Endothelial cell (in vitro differentiated cells): ENCODE measurements at regions not wholly inside any gene's neighbourhood (a gene's known extent, or its start where the extent isn't known, plus 50 kb on each side); places are given as distances from the start of the nearest gene placed in this dataset.
A peak's percentile ranks its signal among the peaks of the same experiment; 100 is the strongest.

Experiments used
- DNase-seq: peaks from one replicate; pipeline ENCODE4 v3.0.0; 2021; ENCODE audit warnings: low spot score
- H3K27ac Mint-ChIP-seq: one replicate; pipeline ENCODE4 v1.8.0; 2021; ENCODE audit warnings: mixed read lengths, inconsistent platforms; ENCODE audit not compliant: unreplicated experiment
- H3K27me3 Mint-ChIP-seq: one replicate; pipeline ENCODE4 v1.8.0; 2021; ENCODE audit warnings: mild to moderate bottlenecking, moderate library complexity, mixed read lengths, inconsistent platforms; ENCODE audit not compliant: unreplicated experiment
- H3K36me3 Mint-ChIP-seq: one replicate; pipeline ENCODE4 v1.8.0; 2021; ENCODE audit warnings: mild to moderate bottlenecking, low read depth, mixed read lengths, inconsistent platforms; ENCODE audit not compliant: unreplicated experiment
- H3K4me1 Mint-ChIP-seq: one replicate; pipeline ENCODE4 v1.8.0; 2021; ENCODE audit warnings: mild to moderate bottlenecking, mixed read lengths, inconsistent platforms; ENCODE audit not compliant: unreplicated experiment
- H3K4me3 Mint-ChIP-seq: one replicate; pipeline ENCODE4 v1.8.0; 2021; ENCODE audit warnings: mild to moderate bottlenecking, mixed read lengths, inconsistent platforms; ENCODE audit not compliant: unreplicated experiment
- H3K9me3 Mint-ChIP-seq: one replicate; pipeline ENCODE4 v1.8.0; 2021; ENCODE audit warnings: mixed read lengths, inconsistent platforms; ENCODE audit not compliant: unreplicated experiment
- CTCF ChIP-seq: fragments of 200-600 bp; sonication (generic); IDR thresholded peaks from one replicate; pipeline ENCODE4 v1.5.0; 2021; ENCODE audit warnings: antibody characterized with exemption; ENCODE audit not compliant: unreplicated experiment

GRCh38 chr5:82601861-82602260, 323.7 kb upstream of the RPS23 start:
- Mint-ChIP-seq H3K27me3 (no peaks in the 10 kb centered on the region), H3K27ac (no peak overlapping the region)
- TF ChIP-seq CTCF, result no peak

GRCh38 chr5:82601077-82601476, 322.9 kb upstream of the RPS23 start:
- no peak for DNase-seq
- Mint-ChIP-seq H3K4me3 (no peak overlapping the region), H3K36me3 (peaks cover 1% of the 10 kb centered on the region), H3K27ac (no peak overlapping the region), H3K9me3 (no peaks in the 10 kb centered on the region), H3K4me1 (no peaks in the 10 kb centered on the region), H3K27me3 (no peaks in the 10 kb centered on the region)
- TF ChIP-seq CTCF, result no peak

More at GRCh38 chr5:82601861-82602260, 323.7 kb upstream of the RPS23 start:
- Mint-ChIP-seq H3K36me3 (peaks cover 4% of the 10 kb centered on the region), H3K4me1 (no peaks in the 10 kb centered on the region), H3K4me3 (no peak overlapping the region), H3K9me3 (no peaks in the 10 kb centered on the region)
- DNase-seq, result no peak

- TF ChIP-seq CTCF, result no peak
- Mint-ChIP-seq H3K9me3 (no peaks in the 10 kb centered on the region), H3K4me1 (peaks cover 5% of the 10 kb centered on the region)
Observed at GRCh38 chr5:82599692-82600091, 321.5 kb upstream of the RPS23 start.

GRCh38 chr5:82599030-82599429, 320.9 kb upstream of the RPS23 start:
- no peaks in the 10 kb centered on the region for H3K9me3 Mint-ChIP-seq
- no peaks in the 10 kb centered on the region for H3K27me3 Mint-ChIP-seq
- H3K36me3 Mint-ChIP-seq, result no peaks in the 10 kb centered on the region
- peaks cover 5% of the 10 kb centered on the region for H3K4me1 Mint-ChIP-seq
- no peak for DNase-seq
- no peak overlapping the region for H3K27ac Mint-ChIP-seq
- no peak overlapping the region for H3K4me3 Mint-ChIP-seq
- TF ChIP-seq CTCF, result no peak

More at GRCh38 chr5:82599692-82600091, 321.5 kb upstream of the RPS23 start:
- no peaks in the 10 kb centered on the region for H3K27me3 Mint-ChIP-seq
- no peak overlapping the region for H3K27ac Mint-ChIP-seq
- no peaks in the 10 kb centered on the region for H3K36me3 Mint-ChIP-seq
- H3K4me3 Mint-ChIP-seq, result no peak overlapping the region
- no peak for DNase-seq

GRCh38 chr5:82597437-82597836, 319.3 kb upstream of the RPS23 start:
- Mint-ChIP-seq H3K9me3 (no peaks in the 10 kb centered on the region), H3K27me3 (no peaks in the 10 kb centered on the region), H3K4me1 (peaks cover 5% of the 10 kb centered on the region), H3K4me3 (no peak overlapping the region), H3K36me3 (no peaks in the 10 kb centered on the region), H3K27ac (no peak overlapping the region)
- TF ChIP-seq CTCF, result peak; percentile 39
- DNase-seq, result no peak
